Mammary epithelial cell (primary cell): ENCODE measurements at regions not wholly inside any gene's neighbourhood (a gene's known extent, or its start where the extent isn't known, plus 50 kb on each side); places are given as distances from the start of the nearest gene placed in this dataset.

Source experiments
- EZH2 ChIP-seq: IDR thresholded peaks from 2 replicates; pipeline ENCODE4 v1.6.1; 2012; ENCODE audit warnings: low read length, inconsistent platforms, borderline replicate concordance
- TF ChIP-seq, protein P1 (sequence below), 2 donors: IDR thresholded peaks in 1 of 2; conservative IDR thresholded peaks in 1 of 2; 2 replicates each; pipeline ENCODE4 v1.5.1; 2011 to 2012; ENCODE audit warnings: inconsistent platforms in 2 of 2, low read length in 2 of 2, mild to moderate bottlenecking in 2 of 2, control low read depth in 1 of 2, low read depth in 1 of 2; ENCODE audit not compliant: insufficient read depth in 1 of 2; ENCODE audit errors: extremely low read depth in 1 of 2

DNA sequence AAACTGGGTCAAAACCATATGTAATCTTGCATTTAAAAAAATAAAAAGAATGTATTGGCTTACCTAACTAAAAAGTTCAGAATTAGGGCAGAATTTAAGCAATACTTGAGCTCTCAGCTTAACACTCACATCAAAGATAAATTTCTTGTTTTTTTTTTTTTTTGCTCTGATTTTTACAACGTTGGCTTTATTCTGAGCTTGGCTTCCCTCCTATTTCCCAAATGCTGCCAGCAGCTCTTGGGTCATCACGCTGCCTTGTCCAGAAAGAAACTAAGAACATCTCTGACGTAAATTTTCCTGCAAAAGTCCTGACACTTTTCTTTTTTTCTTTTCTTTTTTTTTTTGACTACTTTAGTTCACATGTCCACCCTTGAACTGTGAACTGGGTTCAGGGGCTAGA is 150.6 kb upstream of the TGFBR2 start:
- TF ChIP-seq, protein P1, sequence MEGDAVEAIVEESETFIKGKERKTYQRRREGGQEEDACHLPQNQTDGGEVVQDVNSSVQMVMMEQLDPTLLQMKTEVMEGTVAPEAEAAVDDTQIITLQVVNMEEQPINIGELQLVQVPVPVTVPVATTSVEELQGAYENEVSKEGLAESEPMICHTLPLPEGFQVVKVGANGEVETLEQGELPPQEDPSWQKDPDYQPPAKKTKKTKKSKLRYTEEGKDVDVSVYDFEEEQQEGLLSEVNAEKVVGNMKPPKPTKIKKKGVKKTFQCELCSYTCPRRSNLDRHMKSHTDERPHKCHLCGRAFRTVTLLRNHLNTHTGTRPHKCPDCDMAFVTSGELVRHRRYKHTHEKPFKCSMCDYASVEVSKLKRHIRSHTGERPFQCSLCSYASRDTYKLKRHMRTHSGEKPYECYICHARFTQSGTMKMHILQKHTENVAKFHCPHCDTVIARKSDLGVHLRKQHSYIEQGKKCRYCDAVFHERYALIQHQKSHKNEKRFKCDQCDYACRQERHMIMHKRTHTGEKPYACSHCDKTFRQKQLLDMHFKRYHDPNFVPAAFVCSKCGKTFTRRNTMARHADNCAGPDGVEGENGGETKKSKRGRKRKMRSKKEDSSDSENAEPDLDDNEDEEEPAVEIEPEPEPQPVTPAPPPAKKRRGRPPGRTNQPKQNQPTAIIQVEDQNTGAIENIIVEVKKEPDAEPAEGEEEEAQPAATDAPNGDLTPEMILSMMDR (conservative IDR thresholded peaks at IDR 0.05 in 1 of 2, IDR thresholded peaks at IDR 0.05 in 1 of 2; ENCODE audit: extremely low read depth in 1 of 2, insufficient read depth in 1 of 2, low read depth in 1 of 2, low read length in 2 of 2) = no peak
- TF ChIP-seq EZH2 = no peak
